H9 (cell line): ENCODE measurements at regions not wholly inside any gene's neighbourhood (a gene's known extent, or its start where the extent isn't known, plus 50 kb on each side); places are given as distances from the start of the nearest gene placed in this dataset.

Source experiments
- DNase-seq: peaks from one replicate; pipeline ENCODE4 v3.0.0-alpha.2; 2017
- H2AFZ ChIP-seq: one replicate; pipeline ENCODE4 v1.6.1; 2013; ENCODE audit warnings: mild to moderate bottlenecking, low read length, control low read depth, moderate library complexity
- H2AK5ac ChIP-seq: 2 replicates; pipeline ENCODE4 v1.6.1; 2013; ENCODE audit warnings: low read length, control low read depth, mixed read lengths; ENCODE audit not compliant: insufficient read length
- H2BK120ac ChIP-seq: one replicate; pipeline ENCODE4 v1.6.1; 2013; ENCODE audit warnings: low read depth, mild to moderate bottlenecking, low read length, control low read depth, inconsistent platforms; ENCODE audit not compliant: poor library complexity, severe bottlenecking
- H2BK12ac ChIP-seq: 2 replicates; pipeline ENCODE4 v1.6.1; 2013; ENCODE audit warnings: low read length, control low read depth, mixed read lengths, low read depth; ENCODE audit not compliant: insufficient read length
- H2BK15ac ChIP-seq: 2 replicates; pipeline ENCODE4 v1.6.1; 2013; ENCODE audit warnings: low read depth, low read length, control low read depth
- H2BK20ac ChIP-seq: one replicate; pipeline ENCODE4 v1.6.1; 2013; ENCODE audit warnings: low read depth, mild to moderate bottlenecking, low read length, control low read depth, inconsistent platforms; ENCODE audit not compliant: poor library complexity, severe bottlenecking
- H2BK5ac ChIP-seq: 2 replicates; pipeline ENCODE4 v1.6.1; 2013; ENCODE audit warnings: low read length, control low read depth, mixed read lengths; ENCODE audit not compliant: insufficient read length
- H3K14ac ChIP-seq: 2 replicates; pipeline ENCODE4 v1.6.1; 2013; ENCODE audit warnings: low read length, control low read depth; ENCODE audit not compliant: insufficient read depth
- H3K18ac ChIP-seq: 2 replicates; pipeline ENCODE4 v1.6.1; 2013; ENCODE audit warnings: low read depth, mild to moderate bottlenecking, mixed read lengths, low read length, control low read depth; ENCODE audit not compliant: insufficient read length
- H3K23ac ChIP-seq: 2 replicates; pipeline ENCODE4 v1.6.1; 2013; ENCODE audit warnings: low read length, control low read depth, mixed read lengths, low read depth; ENCODE audit not compliant: insufficient read length
- H3K23me2 ChIP-seq: 2 replicates; pipeline ENCODE4 v1.6.1; 2013; ENCODE audit warnings: low read depth, mild to moderate bottlenecking, mixed read lengths, low read length, control low read depth; ENCODE audit not compliant: insufficient read length, poor library complexity, severe bottlenecking
- H3K27ac ChIP-seq: 2 replicates; pipeline ENCODE4 v1.5.1; 2013; ENCODE audit warnings: low read length, control low read depth, mixed read lengths, low read depth; ENCODE audit not compliant: insufficient read length
- H3K27me3 ChIP-seq: 2 replicates; pipeline ENCODE4 v1.6.1; 2013; ENCODE audit warnings: low read length, control low read depth, inconsistent platforms; ENCODE audit not compliant: insufficient read depth
- H3K4ac ChIP-seq: 2 replicates; pipeline ENCODE4 v1.6.1; 2013; ENCODE audit warnings: low read depth, mild to moderate bottlenecking, control low read depth, inconsistent platforms, low read length, moderate library complexity
- H3K4me1 ChIP-seq: 2 replicates; pipeline ENCODE4 v1.6.1; 2013; ENCODE audit warnings: low read length, control low read depth, inconsistent platforms; ENCODE audit not compliant: insufficient read depth
- H3K4me2 ChIP-seq: 2 replicates; pipeline ENCODE4 v1.6.1; 2013; ENCODE audit warnings: low read length, control low read depth, mixed read lengths; ENCODE audit not compliant: insufficient read length, insufficient read depth
- H3K56ac ChIP-seq: 2 replicates; pipeline ENCODE4 v1.6.1; 2013; ENCODE audit warnings: low read depth, mild to moderate bottlenecking, mixed read lengths, low read length, control low read depth; ENCODE audit not compliant: insufficient read length
- H3K79me1 ChIP-seq: 2 replicates; pipeline ENCODE4 v1.6.1; 2013; ENCODE audit warnings: low read depth, mild to moderate bottlenecking, moderate library complexity, low read length, control low read depth, inconsistent platforms; ENCODE audit not compliant: insufficient read depth, poor library complexity, severe bottlenecking
- H3K79me2 ChIP-seq: 2 replicates; pipeline ENCODE4 v1.6.1; 2013; ENCODE audit warnings: low read length, control low read depth, inconsistent platforms; ENCODE audit not compliant: insufficient read depth
- H3K9ac ChIP-seq: 2 replicates; pipeline ENCODE4 v1.6.1; 2013; ENCODE audit warnings: low read length, control low read depth, mixed read lengths; ENCODE audit not compliant: insufficient read length; ENCODE audit errors: extremely low read depth
- H3K9me3 ChIP-seq: one replicate; pipeline ENCODE4 v1.6.1; 2013; ENCODE audit warnings: low read depth, low read length, inconsistent platforms; ENCODE audit not compliant: control insufficient read depth
- H3T11ph ChIP-seq: one replicate; pipeline ENCODE4 v1.6.1; 2013; ENCODE audit warnings: mild to moderate bottlenecking, low read length, control low read depth, inconsistent platforms
- H4K20me1 ChIP-seq: one replicate; pipeline ENCODE4 v1.6.1; 2013; ENCODE audit not compliant: control insufficient read depth, insufficient read length, insufficient read depth
- H4K5ac ChIP-seq: 2 replicates; pipeline ENCODE4 v1.6.1; 2013; ENCODE audit warnings: low read depth, mild to moderate bottlenecking, mixed read lengths, low read length, control low read depth; ENCODE audit not compliant: insufficient read length
- H4K8ac ChIP-seq: replicated peaks from 2 replicates; pipeline ENCODE4 v1.6.1; 2013; ENCODE audit warnings: low read length, control low read depth, mixed read lengths, low read depth; ENCODE audit not compliant: insufficient read length
- H4K91ac ChIP-seq: 2 replicates; pipeline ENCODE4 v1.6.1; 2013; ENCODE audit warnings: low read depth, mild to moderate bottlenecking, moderate library complexity, mixed read lengths, low read length, control low read depth; ENCODE audit not compliant: insufficient read length
- H3K27ac Mint-ChIP-seq, 3 experiments: 2 replicates in 2 of 3; 3 replicates in 1 of 3; pipeline ENCODE4 v1.8.0; 2020 to 2021; ENCODE audit warnings: mixed read lengths in 3 of 3, mild to moderate bottlenecking in 1 of 3, moderate library complexity in 1 of 3
- H3K27me3 Mint-ChIP-seq: 2 replicates; pipeline ENCODE4 v1.8.0; 2021; ENCODE audit warnings: low read depth, mild to moderate bottlenecking, moderate library complexity, mixed read lengths
- H3K36me3 Mint-ChIP-seq, 3 experiments: 2 replicates in 2 of 3; 3 replicates in 1 of 3; pipeline ENCODE4 v1.8.0; 2020 to 2021; ENCODE audit warnings: low read depth in 3 of 3, mixed read lengths in 3 of 3; ENCODE audit not compliant: insufficient read depth in 1 of 3
- H3K4me1 Mint-ChIP-seq, 2 experiments: 2 replicates each; pipeline ENCODE4 v1.8.0; 2020; ENCODE audit warnings: mixed read lengths in 2 of 2
- H3K4me3 Mint-ChIP-seq, 2 experiments: 2 replicates in 1 of 2; 3 replicates in 1 of 2; pipeline ENCODE4 v1.8.0; 2020 to 2021; ENCODE audit warnings: mild to moderate bottlenecking in 2 of 2, mixed read lengths in 2 of 2, moderate library complexity in 1 of 2
- H3K9me3 Mint-ChIP-seq, 2 experiments: 2 replicates in 1 of 2; 3 replicates in 1 of 2; pipeline ENCODE4 v1.8.0; 2020; ENCODE audit warnings: mild to moderate bottlenecking in 2 of 2, mixed read lengths in 2 of 2, moderate library complexity in 1 of 2
- WGBS: extraction: QIAGEN DNeasy Blood & Tissue Kit; methylation state at CpG from one replicate; pipeline ENCODE4 v1.1.7; 2013; ENCODE audit warnings: missing lambda C conversion rate, low lambda C conversion rate, mixed read lengths; ENCODE audit not compliant: insufficient read length; ENCODE audit errors: extremely low coverage; 5-methylcytosine and 5-hydroxymethylcytosine counted together
- TF ChIP-seq, protein P1 (sequence below): fragments of 200-600 bp; sonication (generic); conservative IDR thresholded peaks from 3 replicates; pipeline ENCODE4 v1.8.0; 2021; ENCODE audit warnings: antibody characterized with exemption, mild to moderate bottlenecking

DNA sequence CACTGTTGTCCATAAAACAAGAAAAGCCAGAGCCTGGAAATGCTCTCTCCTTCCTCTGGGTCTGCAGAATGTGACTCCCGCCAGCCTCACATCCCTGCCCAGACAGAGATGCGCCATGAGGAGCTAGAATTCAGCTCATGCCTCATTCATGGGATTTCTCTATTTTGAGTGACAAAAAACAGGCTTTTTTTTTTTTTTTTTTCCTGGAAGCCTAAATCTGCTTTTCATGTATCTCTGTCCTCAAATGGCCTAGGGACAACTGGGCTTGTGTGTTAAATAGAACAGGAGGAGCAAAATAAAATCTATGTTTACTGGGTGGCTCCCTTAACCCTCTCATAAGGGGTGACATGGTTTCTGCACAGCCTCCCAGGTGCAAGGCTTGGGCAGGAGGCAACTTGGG, 679.7 kb upstream of the AUTS2 start:
- no peaks in the 10 kb centered on the region for H4K20me1 ChIP-seq
- no peak overlapping the region for H3K56ac ChIP-seq
- H3K9me3 ChIP-seq = peaks cover 13% of the 10 kb centered on the region
- no peaks in the 10 kb centered on the region for H3K4me1 ChIP-seq
- H3K4me2 ChIP-seq = no peak overlapping the region
- H2BK15ac ChIP-seq = no peak overlapping the region
- H2BK20ac ChIP-seq = no peak overlapping the region
- no peaks in the 10 kb centered on the region for H3K23me2 ChIP-seq
- Mint-ChIP-seq H3K36me3 (peaks cover 8 to 34% (median 15%) of the 10 kb centered on the region in 3 experiments), H3K27ac (no peak overlapping the region), H3K4me3 (no peak overlapping the region), H3K4me1 (peaks cover 0 to 6% of the 10 kb centered on the region in 2 experiments; a peak in 2 of 4 replicates), H3K9me3 (peaks cover 31 to 49% of the 10 kb centered on the region in 2 experiments), H3K27me3 (peaks cover 1% of the 10 kb centered on the region)
- no peak overlapping the region for H3K9ac ChIP-seq
- H2BK12ac ChIP-seq = no peak overlapping the region
- no peak overlapping the region for H2AK5ac ChIP-seq
- no peaks in the 10 kb centered on the region for H3K27me3 ChIP-seq
- H3K18ac ChIP-seq = no peak overlapping the region
- H2AFZ ChIP-seq = no peak overlapping the region
- no peak overlapping the region for H2BK120ac ChIP-seq
- TF ChIP-seq, protein P1, sequence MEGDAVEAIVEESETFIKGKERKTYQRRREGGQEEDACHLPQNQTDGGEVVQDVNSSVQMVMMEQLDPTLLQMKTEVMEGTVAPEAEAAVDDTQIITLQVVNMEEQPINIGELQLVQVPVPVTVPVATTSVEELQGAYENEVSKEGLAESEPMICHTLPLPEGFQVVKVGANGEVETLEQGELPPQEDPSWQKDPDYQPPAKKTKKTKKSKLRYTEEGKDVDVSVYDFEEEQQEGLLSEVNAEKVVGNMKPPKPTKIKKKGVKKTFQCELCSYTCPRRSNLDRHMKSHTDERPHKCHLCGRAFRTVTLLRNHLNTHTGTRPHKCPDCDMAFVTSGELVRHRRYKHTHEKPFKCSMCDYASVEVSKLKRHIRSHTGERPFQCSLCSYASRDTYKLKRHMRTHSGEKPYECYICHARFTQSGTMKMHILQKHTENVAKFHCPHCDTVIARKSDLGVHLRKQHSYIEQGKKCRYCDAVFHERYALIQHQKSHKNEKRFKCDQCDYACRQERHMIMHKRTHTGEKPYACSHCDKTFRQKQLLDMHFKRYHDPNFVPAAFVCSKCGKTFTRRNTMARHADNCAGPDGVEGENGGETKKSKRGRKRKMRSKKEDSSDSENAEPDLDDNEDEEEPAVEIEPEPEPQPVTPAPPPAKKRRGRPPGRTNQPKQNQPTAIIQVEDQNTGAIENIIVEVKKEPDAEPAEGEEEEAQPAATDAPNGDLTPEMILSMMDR = no peak
- no peak overlapping the region for H4K91ac ChIP-seq
- no peak overlapping the region for H4K5ac ChIP-seq
- no peak overlapping the region for H2BK5ac ChIP-seq
- no peaks in the 10 kb centered on the region for H3K79me2 ChIP-seq
- no CpG with 5 or more reads among the region's 2 CpGs for WGBS
- H3K79me1 ChIP-seq = no peaks in the 10 kb centered on the region
- no peak overlapping the region for H3K4ac ChIP-seq
- H4K8ac ChIP-seq = no peak overlapping the region
- H3K14ac ChIP-seq = no peak overlapping the region
- H3K23ac ChIP-seq = no peak overlapping the region
- no peak overlapping the region for H3T11ph ChIP-seq
- no peak for DNase-seq
- H3K27ac ChIP-seq = no peak overlapping the region
